GM21526 (cell line): ENCODE measurements at regions not wholly inside any gene's neighbourhood (a gene's known extent, or its start where the extent isn't known, plus 50 kb on each side); places are given as distances from the start of the nearest gene placed in this dataset.
"Not testable (repeated sequence)": the region's sequence is repeated elsewhere in the genome, so short reads cannot be mapped to it uniquely, and the experiment has no call there.

ENCODE experiments used
- ATAC-seq: cut with Tn5 transposase; IDR thresholded peaks from one replicate; pipeline ENCODE4 v1.9.1; 2021; ENCODE audit warnings: moderate library complexity; ENCODE audit not compliant: unreplicated experiment, low FRiP score

DNA sequence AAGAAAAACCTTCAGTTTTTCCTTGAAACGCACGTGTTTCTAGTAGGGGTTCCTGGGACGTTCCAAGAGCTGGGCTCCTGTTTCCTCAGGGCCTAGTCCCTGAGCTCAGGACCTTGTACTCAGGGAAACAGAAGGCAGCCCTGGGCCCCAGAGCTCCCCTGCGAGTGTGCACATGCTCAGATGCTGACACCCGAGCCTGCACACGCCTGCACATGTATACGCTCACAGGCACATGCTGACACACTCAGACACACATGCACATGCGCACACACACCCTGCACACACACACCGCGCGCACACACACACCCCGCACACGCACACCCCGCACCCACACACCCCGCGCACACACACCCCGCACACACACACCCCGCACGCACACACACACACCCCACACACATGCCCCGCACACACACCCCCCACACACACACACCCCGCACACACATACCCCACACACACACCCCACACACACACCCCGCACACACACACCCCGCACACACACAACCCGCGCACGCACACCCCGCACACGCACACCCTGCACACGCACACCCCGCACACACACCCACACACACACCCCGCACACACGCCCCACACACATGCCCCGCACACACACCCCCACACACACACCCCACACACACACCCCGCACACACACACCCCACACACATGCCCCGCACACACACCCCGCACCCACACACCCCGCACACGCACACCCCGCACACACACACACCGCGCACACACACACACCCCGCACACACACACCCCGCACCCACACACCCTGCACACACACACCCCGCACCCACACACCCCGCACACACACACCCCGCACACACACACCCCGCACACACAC, 52.2 kb downstream of the CALML3 start:
- no peak for ATAC-seq

GRCh38 chr10:5580038-5580428, 55.3 kb downstream of the CALML3 start:
- ATAC-seq = not testable (repeated sequence)

- peak; percentile 45 for ATAC-seq
Measured at GRCh38 chr10:5581670-5582566, 57.2 kb downstream of the CALML3 start.

DNA sequence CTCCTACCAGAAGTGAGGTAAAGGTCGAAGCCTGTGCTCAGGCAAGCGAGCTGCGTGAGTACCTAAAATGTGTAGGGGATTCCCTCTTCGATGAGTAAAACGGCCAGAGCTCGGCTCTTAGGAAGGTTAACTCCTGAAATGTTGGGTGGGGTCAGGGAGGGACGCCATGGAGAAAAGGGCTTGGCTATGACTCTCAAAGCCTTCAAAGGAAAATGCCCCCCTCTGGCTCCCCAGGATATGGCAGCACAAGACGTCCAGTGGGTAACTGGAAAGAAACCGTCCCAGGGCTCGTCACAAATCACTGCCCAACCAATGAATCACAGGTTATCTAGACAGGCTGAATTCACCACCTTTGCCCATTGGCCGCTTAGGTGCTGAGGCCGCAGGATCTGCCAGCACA, 58.0 kb downstream of the CALML3 start:
- no peak for ATAC-seq

- ATAC-seq = peak; percentile 39
Measured at GRCh38 chr10:5583525-5584175, 58.9 kb downstream of the CALML3 start.

- ATAC-seq = peak; percentile 64
Measured at GRCh38 chr10:5584895-5585516, 60.2 kb downstream of the CALML3 start.

DNA sequence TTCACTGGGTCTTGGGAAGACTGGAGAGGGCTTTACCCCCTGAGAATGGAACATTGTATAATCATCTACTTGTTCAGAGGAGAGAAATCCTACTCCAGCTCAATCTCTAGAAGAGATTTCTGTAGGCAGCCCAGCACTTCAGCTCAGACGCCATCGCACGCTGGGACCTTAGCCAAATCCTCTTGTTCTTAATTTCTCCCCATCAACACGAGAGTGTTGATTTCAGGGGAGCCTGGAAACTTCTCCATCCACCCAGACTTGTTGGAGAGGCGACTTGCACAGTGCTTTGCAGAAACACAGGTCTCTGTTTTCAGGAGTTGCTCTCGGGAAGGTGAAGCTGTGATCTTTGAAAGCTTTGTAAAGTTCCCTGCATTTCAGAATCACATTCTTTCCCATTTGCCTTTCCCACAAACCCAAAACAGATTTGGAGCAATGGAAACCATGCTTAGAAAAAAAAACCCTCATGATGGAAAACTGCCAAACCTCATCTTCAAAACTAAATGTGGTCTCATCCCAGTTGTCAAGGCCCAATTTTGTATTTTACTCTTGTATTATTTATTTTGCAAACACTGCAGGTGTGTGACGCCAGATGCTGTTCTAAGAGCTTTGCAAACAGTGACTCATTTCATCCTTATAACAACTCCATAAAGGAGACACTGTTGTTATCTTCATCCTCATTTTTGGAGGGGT, 60.9 kb downstream of the CALML3 start:
- no peak for ATAC-seq

- ATAC-seq = no peak
Measured at GRCh38 chr10:5587151-5588079, 62.7 kb downstream of the CALML3 start.

GRCh38 chr10:5588080-5588453, 63.3 kb downstream of the CALML3 start:
- ATAC-seq = no peak

- no peak for ATAC-seq
Measured at GRCh38 chr10:5588603-5589002, 63.8 kb downstream of the CALML3 start.
